HCT116 (cell line): ENCODE measurements at regions not wholly inside any gene's neighbourhood (a gene's known extent, or its start where the extent isn't known, plus 50 kb on each side); places are given as distances from the start of the nearest gene placed in this dataset.

Experiments used
- ATAC-seq: fragments of 200-7000 bp; cut with Tn5 transposase; 2 replicates; pipeline ENCODE4 v1.9.1; 2020; ENCODE audit warnings: mild to moderate bottlenecking, moderate library complexity
- BruUV-seq: library from RNA; stranded (reverse); fragments of 400-500 nt; replicated peaks from 2 replicates; lab custom pipeline; 2021; lab: Mats Ljungman, UMichigan
- CTCF ChIA-PET: fragments of 300-600 bp; sonication (Branson Sonifier 250); formaldehyde crosslinking; loops from one replicate; lab custom pipeline; 2021; ENCODE audit warnings: antibody characterized with exemption; lab: Charles Lee
- POLR2A ChIA-PET: fragments of 300-600, 350-600 bp; sonication (Branson Sonifier 250); formaldehyde crosslinking; loops from one replicate; lab custom pipeline; 2021; ENCODE audit warnings: antibody characterized with exemption; lab: Charles Lee
- RAD21 ChIA-PET, 2 experiments: fragments of 300-600 bp; sonication (Branson Sonifier 250); formaldehyde crosslinking; loops; one replicate each; lab custom pipeline; 2023; ENCODE audit warnings: low total read pairs in 2 of 2; ENCODE audit not compliant: uncharacterized antibody in 2 of 2, unreplicated experiment in 2 of 2, low non-redundant PET in 1 of 2; lab: Charles Lee
- DNase-seq: peaks from one replicate; pipeline ENCODE4 v3.0.0-alpha.2; 2010; ENCODE audit warnings: low read depth, low spot score
- H2AFZ ChIP-seq: fragments of 200-600 bp; shearing (Covaris generic), sonication (generic); 2 replicates; pipeline ENCODE4 v1.6.1; 2017; ENCODE audit warnings: low read depth, mixed run types, mixed read lengths, antibody characterized with exemption, low read length; ENCODE audit not compliant: poor library complexity, severe bottlenecking
- H3K27ac ChIP-seq: 2 replicates; pipeline ENCODE4 v1.5.1; 2012; ENCODE audit warnings: low read depth, low read length
- H3K27me3 ChIP-seq: fragments of 200-600 bp; sonication (generic); 2 replicates; pipeline ENCODE4 v1.6.1; 2016; ENCODE audit warnings: mixed run types, low read length, mixed read lengths; ENCODE audit not compliant: insufficient read depth
- H3K36me3 ChIP-seq, 2 experiments: fragments of 200-500 bp in 1 of 2; fragments of 200-600 bp in 1 of 2; sonication (Bioruptor generic) in 1 of 2; sonication (generic) in 1 of 2; 2 replicates each; pipeline versions ENCODE4 v1.5.1 to v1.6.1; 2014 to 2016; ENCODE audit warnings: low read length in 2 of 2, inconsistent platforms in 1 of 2, mixed read lengths in 1 of 2, mixed run types in 1 of 2; ENCODE audit not compliant: insufficient read depth in 2 of 2, control insufficient read depth in 1 of 2
- H3K4me1 ChIP-seq, 2 experiments: fragments of 200-600 bp in 1 of 2; sonication (generic) in 1 of 2; 2 replicates each; pipeline versions ENCODE4 v1.5.1 to v1.6.1; 2012 to 2017; ENCODE audit warnings: low read length in 2 of 2, inconsistent platforms in 1 of 2, mild to moderate bottlenecking in 1 of 2, mixed read lengths in 1 of 2, mixed run types in 1 of 2, moderate library complexity in 1 of 2; ENCODE audit not compliant: insufficient read depth in 2 of 2, control insufficient read depth in 1 of 2
- H3K4me2 ChIP-seq: fragments of 200-600 bp; sonication (generic); 2 replicates; pipeline ENCODE4 v1.6.1; 2017; ENCODE audit warnings: mixed run types, low read length, mixed read lengths
- H3K4me3 ChIP-seq, 2 experiments: fragments of 200-600 bp in 1 of 2; sonication (generic) in 1 of 2; replicated peaks in 1 of 2; 2 replicates each; pipeline ENCODE4 v1.5.1; 2011 to 2016; ENCODE audit warnings: low read length in 2 of 2, control low read depth in 1 of 2, low read depth in 1 of 2, mild to moderate bottlenecking in 1 of 2, mixed read lengths in 1 of 2, mixed run types in 1 of 2
- H3K79me2 ChIP-seq: fragments of 200-600 bp; sonication (generic); 2 replicates; pipeline ENCODE4 v1.6.1; 2017; ENCODE audit warnings: mild to moderate bottlenecking, mixed run types, low read length, moderate library complexity, mixed read lengths; ENCODE audit not compliant: insufficient read depth
- H3K9ac ChIP-seq: fragments of 200-600 bp; sonication (generic); 2 replicates; pipeline ENCODE4 v1.6.1; 2016; ENCODE audit warnings: low read length, mixed read lengths
- H3K9me2 ChIP-seq: fragments of 200-600 bp; sonication (generic), shearing (Covaris generic); 2 replicates; pipeline ENCODE4 v1.6.1; 2017; ENCODE audit warnings: mixed run types, mild to moderate bottlenecking, moderate library complexity; ENCODE audit not compliant: insufficient read depth
- H3K9me3 ChIP-seq, 2 experiments: fragments of 200-500 bp in 1 of 2; fragments of 200-600 bp in 1 of 2; sonication (Bioruptor generic) in 1 of 2; sonication (generic) in 1 of 2; 2 replicates each; pipeline ENCODE4 v1.6.1; 2014 to 2017; ENCODE audit warnings: low read length in 2 of 2, mixed read lengths in 2 of 2, inconsistent platforms in 1 of 2, low read depth in 1 of 2, mild to moderate bottlenecking in 1 of 2, mixed run types in 1 of 2, moderate library complexity in 1 of 2; ENCODE audit not compliant: control insufficient read depth in 1 of 2, insufficient read depth in 1 of 2
- H4K20me1 ChIP-seq: fragments of 200-600 bp; sonication (generic), shearing (Covaris generic); 2 replicates; pipeline ENCODE4 v1.6.1; 2017; ENCODE audit warnings: mixed run types, mild to moderate bottlenecking, moderate library complexity; ENCODE audit not compliant: insufficient read depth
- ATF3 ChIP-seq: IDR thresholded peaks from 2 replicates; pipeline ENCODE4 v1.6.1; 2012
- CBX3 ChIP-seq: IDR thresholded peaks from 2 replicates; pipeline ENCODE4 v1.6.1; 2012; ENCODE audit warnings: low read depth
- CEBPB ChIP-seq: IDR thresholded peaks from 2 replicates; pipeline ENCODE4 v1.6.1; 2012; ENCODE audit warnings: low read depth
- CTCF ChIP-seq, 3 experiments: fragments of 200-600 bp in 1 of 3; sonication (generic) in 1 of 3; IDR thresholded peaks in 2 of 3; conservative IDR thresholded peaks in 1 of 3; 2 replicates each; pipeline ENCODE4 v1.5.1; 2012 to 2017; ENCODE audit warnings: low read depth in 2 of 3, low read length in 2 of 3, antibody characterized with exemption in 1 of 3, borderline replicate concordance in 1 of 3, control low read depth in 1 of 3, mild to moderate bottlenecking in 1 of 3, mixed read lengths in 1 of 3, mixed run types in 1 of 3, moderate library complexity in 1 of 3; ENCODE audit not compliant: insufficient read depth in 1 of 3
- EZH2 ChIP-seq: fragments of 200-600 bp; sonication (generic); IDR thresholded peaks from 2 replicates; pipeline ENCODE4 v1.6.1; 2017; ENCODE audit warnings: antibody characterized with exemption, mixed run types
- EZH2phosphoT487 ChIP-seq: fragments of 200-600 bp; IDR thresholded peaks from 2 replicates; pipeline ENCODE4 v1.6.1; 2018; ENCODE audit warnings: antibody characterized with exemption, borderline replicate concordance
- FOSL1 ChIP-seq: IDR thresholded peaks from 2 replicates; pipeline ENCODE4 v1.6.1; 2012; ENCODE audit warnings: low read depth
- JUND ChIP-seq: IDR thresholded peaks from 2 replicates; pipeline ENCODE4 v1.6.1; 2012
- RAD21 ChIP-seq: IDR thresholded peaks from 2 replicates; pipeline ENCODE4 v1.6.1; 2012; ENCODE audit warnings: low read depth, mild to moderate bottlenecking
- SIN3A ChIP-seq: IDR thresholded peaks from 2 replicates; pipeline ENCODE4 v1.6.1; 2012; ENCODE audit warnings: low read depth
- SP1 ChIP-seq: IDR thresholded peaks from 2 replicates; pipeline ENCODE4 v1.6.1; 2012; ENCODE audit warnings: low read depth
- ZNF274 ChIP-seq: fragments of 200-500 bp; sonication (Bioruptor generic); IDR thresholded peaks from 2 replicates; pipeline ENCODE4 v1.6.1; 2014; ENCODE audit warnings: mild to moderate bottlenecking, low read depth, low read length, inconsistent platforms
- intact Hi-C: fragments of 100-400 bp; cut with micrococcal nuclease; formaldehyde crosslinking; loops from 2 replicates; pipeline ENCODE4 v1.10.0; 2022

- Histone ChIP-seq H2AFZ (no peak overlapping the region), H3K9me2 (no peaks in the 10 kb centered on the region), H3K4me2 (no peak overlapping the region), H4K20me1 (no peaks in the 10 kb centered on the region), H3K79me2 (no peaks in the 10 kb centered on the region), H3K4me3 (no peak overlapping the region), H3K36me3 (no peaks in the 10 kb centered on the region), H3K27ac (no peak overlapping the region), H3K9me3 (no peaks in the 10 kb centered on the region), H3K4me1 (no peaks in the 10 kb centered on the region), H3K27me3 (peaks cover 12% of the 10 kb centered on the region), H3K9ac (no peak overlapping the region)
- ChIA-PET CTCF (no interaction called here), RAD21 (no interaction called here), POLR2A (no interaction called here)
- no TSS peak for BruUV-seq
- DNase-seq (no peak), ATAC-seq (no peak)
- intact Hi-C loops: no loop called here
- TF ChIP-seq SIN3A (no peak), ATF3 (no peak), CEBPB (no peak), RAD21 (no peak), EZH2 (no peak), SP1 (no peak), JUND (no peak)
Observed at GRCh38 chr17:55961386-55961785, 191.9 kb upstream of the ANKFN1 start.

GRCh38 chr17:55962951-55963401 lies 190.3 kb upstream of the ANKFN1 start:
- no peaks in the 10 kb centered on the region for H3K4me1 ChIP-seq
- DNase-seq (no peak), ATAC-seq (no peak)
- no peaks in the 10 kb centered on the region for H3K36me3 ChIP-seq
- no TSS peak for BruUV-seq
- H3K4me2 ChIP-seq: no peak overlapping the region
- POLR2A ChIA-PET: no interaction called here
- H2AFZ ChIP-seq: no peak overlapping the region
- TF ChIP-seq JUND (no peak), EZH2phosphoT487 (no peak), RAD21 (no peak), CBX3 (no peak), FOSL1 (no peak), ZNF274 (no peak), CTCF (IDR thresholded peaks at IDR 0.05 in 2 of 3, conservative IDR thresholded peaks at IDR 0.05 in 1 of 3; ENCODE audit: borderline replicate concordance in 1 of 3, insufficient read depth in 1 of 3, low read depth in 2 of 3, low read length in 2 of 3) (no peak)
- CTCF ChIA-PET: no interaction called here
- H3K9me2 ChIP-seq: no peaks in the 10 kb centered on the region
- H3K9me3 ChIP-seq: no peaks in the 10 kb centered on the region
- H3K27ac ChIP-seq: no peak overlapping the region
- intact Hi-C loops: no loop called here
- H3K27me3 ChIP-seq: peaks cover 12% of the 10 kb centered on the region
- no peak overlapping the region for H3K4me3 ChIP-seq
- H4K20me1 ChIP-seq: no peaks in the 10 kb centered on the region
- H3K79me2 ChIP-seq: no peaks in the 10 kb centered on the region
- H3K9ac ChIP-seq: no peak overlapping the region
- RAD21 ChIA-PET: no interaction called here
